ENCODE measurements at regions not wholly inside any gene's neighbourhood (a gene's known extent, or its start where the extent isn't known, plus 50 kb on each side); places are given as distances from the start of the nearest gene placed in this dataset.

- no peak for DNase-seq (ENCODE audit: low read depth in 1 of 2, low spot score in 1 of 2)
- in situ Hi-C loops (cut with HindIII; ENCODE audit: low pct_unique_long_range_greater_than_20kb, low sequenced_read_pairs), result no loop called here
- no peak for TF ChIP-seq JUND (IDR thresholded peaks at IDR 0.05; ENCODE audit: low read depth)
These were observed 133.3 kb downstream of the TFAP2C start for GRCh38 chr20:56762401-56762800.

- DNase-seq (ENCODE audit: low read depth in 1 of 2, low spot score in 1 of 2), result no peak
- TF ChIP-seq JUND (IDR thresholded peaks at IDR 0.05; ENCODE audit: low read depth), result no peak
- in situ Hi-C loops (cut with HindIII; ENCODE audit: low pct_unique_long_range_greater_than_20kb, low sequenced_read_pairs), result no loop called here
These were observed 133.7 kb downstream of the TFAP2C start for GRCh38 chr20:56762829-56763228.

- no peak for TF ChIP-seq JUND (IDR thresholded peaks at IDR 0.05; ENCODE audit: low read depth)
- in situ Hi-C loops (cut with HindIII; ENCODE audit: low pct_unique_long_range_greater_than_20kb, low sequenced_read_pairs), result no loop called here
- no peak for DNase-seq (ENCODE audit: low read depth in 1 of 2, low spot score in 1 of 2)
These were observed 135.6 kb downstream of the TFAP2C start for GRCh38 chr20:56764671-56765070.

- DNase-seq (ENCODE audit: low read depth in 1 of 2, low spot score in 1 of 2), result no peak
- no peak for TF ChIP-seq JUND (IDR thresholded peaks at IDR 0.05; ENCODE audit: low read depth)
- in situ Hi-C loops (cut with HindIII; ENCODE audit: low pct_unique_long_range_greater_than_20kb, low sequenced_read_pairs), result no loop called here
These were observed 136.3 kb downstream of the TFAP2C start for GRCh38 chr20:56765172-56766073.

GRCh38 chr20:56766528-56766927 is 137.4 kb downstream of the TFAP2C start:
- TF ChIP-seq JUND (IDR thresholded peaks at IDR 0.05; ENCODE audit: low read depth), result no peak
- DNase-seq (ENCODE audit: low read depth in 1 of 2, low spot score in 1 of 2), result no peak
- in situ Hi-C loops (cut with HindIII; ENCODE audit: low pct_unique_long_range_greater_than_20kb, low sequenced_read_pairs), result no loop called here

- TF ChIP-seq JUND (IDR thresholded peaks at IDR 0.05; ENCODE audit: low read depth), result no peak
- no peak for DNase-seq (ENCODE audit: low read depth in 1 of 2, low spot score in 1 of 2)
- in situ Hi-C loops (cut with HindIII; ENCODE audit: low pct_unique_long_range_greater_than_20kb, low sequenced_read_pairs), result no loop called here
These were observed 141.0 kb downstream of the TFAP2C start for GRCh38 chr20:56769921-56770600.

- no peak for DNase-seq (ENCODE audit: low read depth in 1 of 2, low spot score in 1 of 2)
- in situ Hi-C loops (cut with HindIII; ENCODE audit: low pct_unique_long_range_greater_than_20kb, low sequenced_read_pairs), result no loop called here
- TF ChIP-seq JUND (IDR thresholded peaks at IDR 0.05; ENCODE audit: low read depth), result no peak
These were observed 144.6 kb downstream of the TFAP2C start for GRCh38 chr20:56773749-56774148.

- TF ChIP-seq JUND (IDR thresholded peaks at IDR 0.05; ENCODE audit: low read depth), result no peak
- in situ Hi-C loops (cut with HindIII; ENCODE audit: low pct_unique_long_range_greater_than_20kb, low sequenced_read_pairs), result no loop called here
- DNase-seq (ENCODE audit: low read depth in 1 of 2, low spot score in 1 of 2), result no peak
These were observed 145.8 kb downstream of the TFAP2C start for GRCh38 chr20:56774873-56775272.

- in situ Hi-C loops (cut with HindIII; ENCODE audit: low pct_unique_long_range_greater_than_20kb, low sequenced_read_pairs), result no loop called here
- no peak for TF ChIP-seq JUND (IDR thresholded peaks at IDR 0.05; ENCODE audit: low read depth)
- no peak for DNase-seq (ENCODE audit: low read depth in 1 of 2, low spot score in 1 of 2)
These were observed 147.2 kb downstream of the TFAP2C start for GRCh38 chr20:56776345-56776744.

- in situ Hi-C loops (cut with HindIII; ENCODE audit: low pct_unique_long_range_greater_than_20kb, low sequenced_read_pairs), result no loop called here
- peak in 1 of 2 experiments; percentile 26 for DNase-seq (ENCODE audit: low read depth in 1 of 2, low spot score in 1 of 2)
- no peak for TF ChIP-seq JUND (IDR thresholded peaks at IDR 0.05; ENCODE audit: low read depth)
These were observed 149.7 kb downstream of the TFAP2C start for GRCh38 chr20:56778765-56779195.

GRCh38 chr20:56779452-56780143 is 150.5 kb downstream of the TFAP2C start:
- DNase-seq (ENCODE audit: low read depth in 1 of 2, low spot score in 1 of 2), result no peak
- in situ Hi-C loops (cut with HindIII; ENCODE audit: low pct_unique_long_range_greater_than_20kb, low sequenced_read_pairs), result no loop called here
- TF ChIP-seq JUND (IDR thresholded peaks at IDR 0.05; ENCODE audit: low read depth), result no peak

GRCh38 chr20:56780266-56780665 is 151.2 kb downstream of the TFAP2C start:
- in situ Hi-C loops (cut with HindIII; ENCODE audit: low pct_unique_long_range_greater_than_20kb, low sequenced_read_pairs), result no loop called here
- DNase-seq (ENCODE audit: low read depth in 1 of 2, low spot score in 1 of 2), result no peak
- no peak for TF ChIP-seq JUND (IDR thresholded peaks at IDR 0.05; ENCODE audit: low read depth)
